ENCODE measurements at regions not wholly inside any gene's neighbourhood (a gene's known extent, or its start where the extent isn't known, plus 50 kb on each side); places are given as distances from the start of the nearest gene placed in this dataset.

DNA sequence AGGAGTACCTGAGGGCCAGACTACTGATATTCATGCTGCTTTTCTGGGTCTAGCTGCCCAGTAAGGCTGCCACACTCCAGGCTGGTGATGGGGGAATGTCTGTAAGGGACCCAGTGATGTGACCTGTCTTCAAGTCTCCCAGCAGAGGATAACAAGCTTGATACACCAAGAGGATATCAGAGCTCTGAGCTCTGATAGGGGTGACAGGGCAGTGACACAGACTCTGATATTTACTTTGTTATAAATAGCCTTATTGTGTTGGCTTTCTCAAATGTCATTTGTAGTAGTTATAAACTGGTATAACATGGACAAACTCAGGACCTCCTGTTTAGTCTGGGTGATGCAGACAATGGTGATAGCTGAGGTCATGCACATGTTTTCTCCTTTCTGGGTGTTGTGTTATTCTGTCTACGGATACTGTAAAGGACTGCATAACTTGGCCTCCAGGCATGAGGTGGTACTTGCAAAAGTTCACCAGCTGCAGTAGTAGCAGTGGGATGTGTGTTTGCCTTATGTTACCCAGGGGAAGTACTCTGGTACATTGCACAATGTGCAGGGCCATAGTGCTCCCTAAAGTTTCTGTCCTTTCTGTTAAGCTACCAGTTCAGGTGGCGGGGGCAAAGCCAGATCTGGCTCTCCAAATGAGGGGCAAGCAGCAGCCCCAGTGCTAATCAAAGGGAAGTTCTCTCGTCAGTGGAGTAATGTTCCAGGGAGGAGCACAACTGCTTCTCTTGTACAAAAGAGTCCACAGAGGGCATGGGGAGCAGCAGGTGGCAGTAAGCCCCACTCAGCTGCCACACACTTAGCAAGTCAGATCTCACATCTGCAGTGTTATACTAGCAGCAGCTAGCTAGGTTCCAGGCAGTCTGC is 812.2 kb downstream of the JRKL start:
- no peak for DNase-seq

DNA sequence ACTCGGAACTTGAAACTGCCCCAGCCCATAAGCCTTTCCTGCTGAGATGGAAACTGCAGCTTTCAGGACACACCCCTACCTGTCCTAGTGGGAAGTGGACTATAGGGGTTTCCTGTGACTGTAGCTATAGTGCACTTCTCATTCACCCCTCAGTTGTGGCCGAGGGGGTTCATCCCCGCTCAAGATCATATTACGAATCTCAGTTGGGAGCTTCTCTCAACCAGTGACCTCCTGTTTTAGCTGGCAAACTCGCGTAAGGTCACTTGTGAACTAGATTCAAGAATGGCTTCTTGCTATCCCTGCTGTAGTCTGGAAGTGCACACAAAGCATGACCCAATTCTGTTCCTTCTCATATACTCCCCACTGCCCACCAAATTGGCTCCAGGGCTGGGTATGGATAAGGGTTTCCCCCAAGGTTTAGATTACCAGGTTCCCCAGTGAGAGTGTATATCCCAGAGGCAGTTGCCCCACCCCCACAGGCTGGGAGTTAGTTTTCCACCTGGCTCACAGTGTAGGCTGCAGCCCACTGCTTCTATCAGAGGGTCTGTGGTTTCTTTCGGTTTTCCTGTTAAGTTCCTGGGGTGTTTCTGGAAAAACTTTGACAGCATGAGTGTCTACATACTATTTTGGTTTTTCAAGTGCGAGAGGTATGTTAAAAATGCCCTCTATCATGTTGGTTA is 812.9 kb downstream of the JRKL start:
- DNase-seq: no peak

- no peak for DNase-seq
These were observed 828.2 kb downstream of the JRKL start for GRCh38 chr11:97218011-97218410.

DNA sequence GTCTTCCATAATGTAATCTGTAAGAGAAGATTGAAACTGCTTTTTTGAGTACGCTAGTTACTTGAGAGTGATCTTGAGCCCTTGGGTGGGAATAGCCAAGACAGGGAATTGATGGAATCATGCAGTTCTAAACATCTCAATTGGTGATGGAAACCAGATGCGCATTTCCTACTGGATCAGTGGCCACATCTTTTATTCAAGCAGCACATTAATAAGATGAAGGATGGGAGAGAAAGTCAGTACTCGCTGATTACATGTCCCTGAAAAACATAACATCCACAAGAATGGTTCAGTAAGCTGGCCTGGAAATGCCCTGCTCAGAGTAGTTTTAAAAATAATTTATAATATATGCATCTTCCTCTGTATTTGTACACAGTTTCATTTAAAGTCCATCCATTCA is 833.8 kb downstream of the JRKL start:
- DNase-seq: no peak

GRCh38 chr11:97224396-97224795 is 834.6 kb downstream of the JRKL start:
- DNase-seq: no peak

DNA sequence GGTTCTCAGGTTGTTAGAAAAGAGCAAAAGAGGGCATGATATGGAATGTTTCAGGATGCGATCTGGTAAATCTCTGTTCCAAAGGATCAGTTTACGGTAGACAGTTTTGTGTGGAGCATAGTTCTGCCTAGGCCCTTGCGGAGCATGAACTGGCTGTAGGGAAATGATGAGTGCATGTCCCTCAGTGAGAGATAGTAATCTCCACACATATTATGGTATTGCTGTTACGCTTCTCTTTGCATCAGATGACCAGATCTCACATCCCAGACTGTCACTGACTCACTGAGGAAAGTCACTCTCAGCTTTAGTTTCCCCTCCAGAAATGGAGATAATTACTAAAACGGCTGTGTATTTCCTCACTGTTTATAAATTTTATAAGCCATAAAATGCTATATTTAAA is 836.0 kb downstream of the JRKL start:
- DNase-seq: no peak

DNA sequence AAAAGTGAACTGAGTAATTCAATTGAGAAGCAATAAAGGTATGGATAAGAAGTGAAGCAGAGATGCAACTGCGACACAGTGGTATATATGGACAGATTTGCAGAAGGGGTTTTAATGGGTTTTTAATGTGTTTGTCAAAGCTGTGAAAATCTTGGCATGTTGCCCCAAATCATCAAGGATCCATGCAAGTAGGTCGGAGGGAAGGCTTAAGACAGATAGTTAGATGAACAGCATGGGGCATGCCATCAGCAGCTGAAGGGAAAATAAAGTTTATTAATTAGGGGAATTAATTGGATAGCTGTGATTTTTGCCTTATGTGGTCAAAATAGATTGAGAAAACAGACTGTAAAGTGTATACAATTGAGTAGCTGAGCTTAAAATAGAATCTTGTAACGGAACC is 840.1 kb downstream of the JRKL start:
- no peak for DNase-seq

- DNase-seq: no peak
These were observed 841.4 kb downstream of the JRKL start for GRCh38 chr11:97231231-97231630.

- DNase-seq: no peak
These were observed 844.2 kb downstream of the JRKL start for GRCh38 chr11:97234016-97234415.

DNA sequence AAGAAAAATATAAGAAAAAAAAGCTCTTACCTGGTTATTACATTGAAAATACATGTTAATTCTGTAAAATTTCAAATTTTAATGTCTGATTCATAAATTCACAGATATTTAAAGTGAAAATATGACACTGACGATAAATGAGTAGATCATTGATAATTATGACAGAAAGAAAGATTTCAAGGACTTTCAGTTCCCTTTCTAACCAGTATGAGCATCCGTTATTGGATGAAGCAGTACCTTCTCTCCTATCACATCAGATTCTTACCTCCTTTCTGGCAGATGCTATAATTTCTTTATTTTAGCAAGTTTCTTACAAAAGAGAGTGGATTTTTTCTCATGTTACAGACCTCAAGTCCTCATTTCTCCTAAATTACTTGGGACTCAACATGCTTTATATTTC is 847.3 kb downstream of the JRKL start:
- DNase-seq: no peak

GRCh38 chr11:97247601-97248000 is 857.8 kb downstream of the JRKL start:
- DNase-seq: no peak

GRCh38 chr11:97254790-97255189 is 865.0 kb downstream of the JRKL start:
- no peak for DNase-seq

DNA sequence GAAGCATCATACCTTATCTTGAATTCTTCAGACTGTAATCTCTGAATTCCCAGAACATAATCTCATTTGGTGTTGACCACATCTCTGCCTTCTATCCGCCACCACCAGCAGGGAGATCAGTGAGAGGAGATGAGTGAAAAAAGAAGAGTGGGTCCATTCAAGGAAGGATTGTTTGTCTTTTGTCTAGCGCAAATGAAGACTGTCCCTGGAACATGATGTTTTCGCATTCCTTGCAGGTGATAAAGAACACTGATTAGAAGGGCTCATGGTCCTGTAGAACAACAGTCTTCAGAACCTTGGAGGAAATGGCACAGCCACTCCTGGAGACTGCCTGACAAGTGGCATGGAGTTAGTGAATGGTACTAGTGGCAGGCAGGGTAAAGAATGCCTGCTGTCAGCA is 869.6 kb downstream of the JRKL start:
- DNase-seq: peak; percentile 50

GRCh38 chr11:97259884-97260283 is 870.1 kb downstream of the JRKL start:
- DNase-seq: no peak

GRCh38 chr11:97263183-97263858 is 873.5 kb downstream of the JRKL start:
- no peak for DNase-seq

GRCh38 chr11:97269527-97269926 is 879.7 kb downstream of the JRKL start:
- no peak for DNase-seq

DNA sequence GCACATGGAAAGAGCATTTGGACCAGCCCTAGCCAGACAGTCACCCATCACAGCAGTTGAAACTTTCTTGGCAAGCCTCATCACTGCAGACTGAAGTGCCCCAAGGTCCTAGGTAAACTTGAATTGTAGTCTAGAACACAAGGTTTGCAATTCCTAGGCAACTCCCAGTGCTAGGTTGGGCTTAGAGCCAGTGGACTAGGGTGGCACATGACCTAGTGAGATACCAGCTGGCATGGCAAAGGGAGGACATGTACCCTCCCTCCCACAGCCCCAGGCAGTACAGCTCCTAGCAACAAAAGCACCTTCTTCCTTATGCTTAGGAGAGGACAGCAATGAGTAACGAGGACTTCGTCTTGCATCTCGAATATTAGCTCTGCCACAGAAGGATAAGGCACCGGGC is 889.5 kb downstream of the JRKL start:
- no peak for DNase-seq

GRCh38 chr11:97280347-97280746 is 890.5 kb downstream of the JRKL start:
- no peak for DNase-seq

- DNase-seq: no peak
These were observed 900.0 kb downstream of the JRKL start for GRCh38 chr11:97289823-97290222.

GRCh38 chr11:97290464-97291041 is 900.7 kb downstream of the JRKL start:
- DNase-seq: no peak

GRCh38 chr11:97296301-97296700 is 906.5 kb downstream of the JRKL start:
- no peak for DNase-seq

GRCh38 chr11:97309291-97309690 is 919.5 kb downstream of the JRKL start:
- DNase-seq: no peak

- DNase-seq: no peak
These were observed 935.9 kb downstream of the JRKL start for GRCh38 chr11:97325693-97326092.

DNA sequence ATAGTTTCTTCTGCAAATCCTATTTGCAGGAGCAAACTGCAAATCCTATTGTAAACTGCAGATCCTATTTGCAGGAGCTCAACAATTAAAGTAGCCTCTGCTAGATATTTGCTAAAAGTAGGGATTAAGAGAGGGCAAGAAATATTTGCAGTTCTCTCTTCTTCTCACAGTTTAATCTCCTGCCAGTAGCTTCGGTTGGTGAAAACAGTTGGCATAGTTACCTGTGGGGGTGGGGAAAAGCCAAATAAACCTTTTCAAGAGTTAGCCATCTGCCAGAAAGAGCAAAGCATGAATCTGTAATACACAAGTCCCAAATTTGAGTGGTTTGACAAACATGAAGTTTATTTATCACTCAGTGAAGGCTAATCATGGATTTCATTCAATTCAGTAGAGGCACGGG is 942.5 kb downstream of the JRKL start:
- no peak for DNase-seq

All from islet precursor cell (in vitro differentiated cells).